NOMO-1 treated with dmso at 0.1 percent for 144 hours (cell line): ENCODE measurements at regions not wholly inside any gene's neighbourhood (a gene's known extent, or its start where the extent isn't known, plus 50 kb on each side); places are given as distances from the start of the nearest gene placed in this dataset.

ENCODE experiments used
- DNase-seq: peaks from one replicate; lab custom pipeline; 2025; ENCODE audit not compliant: unreplicated experiment; lab: John Stamatoyannopoulos, UW

DNA sequence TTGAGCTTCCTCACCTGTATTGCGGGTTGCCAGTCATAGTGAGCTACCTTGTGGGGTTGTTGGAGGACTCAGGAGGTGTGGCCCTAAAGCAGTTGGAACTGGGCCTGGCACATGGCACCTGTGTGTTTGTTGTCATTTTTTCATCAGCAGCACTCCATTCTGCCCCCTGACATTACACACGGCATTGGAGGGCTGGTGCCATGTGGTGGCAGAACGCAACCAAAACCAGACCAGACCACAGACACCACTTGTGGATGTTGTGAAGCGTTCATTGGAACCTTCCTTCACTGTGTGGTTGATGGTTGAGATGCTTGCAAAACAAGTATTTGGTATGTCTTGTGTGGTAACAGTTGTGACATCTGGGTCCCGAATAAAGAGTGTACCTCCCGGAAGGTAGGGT lies 113.2 kb upstream of the ERCC6L2 start:
- no peak for DNase-seq

DNA sequence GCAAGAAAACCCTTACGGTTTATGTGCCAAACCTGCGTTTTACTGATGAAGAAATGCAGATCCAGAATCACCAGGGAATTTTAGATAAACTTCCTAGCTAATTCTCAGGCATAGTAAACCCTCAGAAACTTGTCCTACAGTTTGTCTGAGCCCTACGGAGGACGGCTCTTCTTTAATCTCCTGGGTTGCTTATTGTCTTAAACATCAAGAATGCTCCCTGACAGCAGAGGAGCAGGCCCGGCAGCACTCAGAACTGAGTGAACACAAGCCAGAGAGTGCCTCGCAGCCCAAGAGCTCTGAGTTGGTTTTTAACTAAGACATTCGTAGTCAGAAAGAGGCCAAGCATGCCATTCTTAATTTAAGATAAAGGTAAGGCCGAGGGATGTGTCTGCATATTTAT lies 114.7 kb upstream of the ERCC6L2 start:
- DNase-seq, result no peak

GRCh38 chr9:95757439-95757838 lies 118.1 kb upstream of the ERCC6L2 start:
- no peak for DNase-seq

- no peak for DNase-seq
These were observed 118.5 kb upstream of the ERCC6L2 start for GRCh38 chr9:95756986-95757385.

GRCh38 chr9:95756101-95756500 lies 119.4 kb upstream of the ERCC6L2 start:
- DNase-seq, result no peak

GRCh38 chr9:95755421-95755730 lies 120.1 kb upstream of the ERCC6L2 start:
- no peak for DNase-seq

- DNase-seq, result no peak
These were observed 120.7 kb upstream of the ERCC6L2 start for GRCh38 chr9:95754533-95755420.

GRCh38 chr9:95753762-95754465 lies 121.6 kb upstream of the ERCC6L2 start:
- DNase-seq, result no peak

GRCh38 chr9:95752129-95752731 lies 123.3 kb upstream of the ERCC6L2 start:
- DNase-seq, result no peak

DNA sequence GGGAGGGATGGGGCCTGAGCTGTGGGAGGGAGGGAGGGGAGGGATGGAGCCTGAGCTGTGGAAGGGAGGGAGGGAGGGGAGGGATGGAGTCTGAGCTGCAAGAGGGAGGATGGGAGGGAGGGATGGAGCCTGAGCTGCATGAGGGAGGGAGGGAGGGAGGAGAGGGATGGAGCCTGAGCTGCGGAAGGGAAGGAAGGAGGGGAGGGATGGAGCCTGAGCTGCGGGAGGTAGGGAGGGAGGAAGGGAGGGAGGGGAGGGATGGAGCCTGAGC lies 124.0 kb upstream of the ERCC6L2 start:
- DNase-seq, result no peak

DNA sequence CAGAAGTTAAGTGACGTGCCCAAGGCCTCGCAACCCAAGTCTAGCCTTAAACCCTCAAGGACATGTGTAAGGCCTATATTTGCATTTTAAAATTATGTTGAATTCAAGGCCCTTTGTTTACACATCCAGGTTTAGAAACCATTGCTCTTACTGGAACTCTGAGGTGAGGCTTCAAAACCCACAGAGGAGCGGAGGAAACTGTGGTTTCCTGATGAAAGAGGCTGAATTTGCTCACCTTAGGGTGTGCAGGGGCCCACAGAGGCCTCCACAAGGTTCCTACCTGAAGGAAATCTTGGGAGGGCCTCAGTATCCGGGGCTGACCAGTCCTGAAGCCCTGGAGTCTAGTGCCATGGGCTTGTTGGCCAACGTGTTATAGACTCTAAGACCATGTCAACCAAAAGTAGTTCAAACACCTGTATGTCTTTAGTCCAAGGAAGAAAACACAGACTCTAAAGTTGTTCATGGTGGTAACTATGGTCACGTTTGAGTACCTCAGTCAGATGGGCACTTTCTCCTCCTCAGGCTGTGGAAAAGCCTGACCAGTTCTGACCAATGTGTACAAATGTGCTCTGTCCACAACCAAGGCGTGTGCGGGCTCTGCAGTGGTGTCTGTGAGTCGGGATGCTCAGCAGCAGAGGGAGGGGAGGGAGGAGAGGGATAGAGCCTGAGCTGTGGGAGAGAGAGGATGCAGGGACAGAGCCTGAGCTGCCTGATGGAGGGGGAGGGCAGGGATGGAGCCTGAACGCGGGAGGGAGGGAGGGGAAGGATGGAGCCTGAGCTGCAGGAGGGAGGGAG lies 124.6 kb upstream of the ERCC6L2 start:
- DNase-seq, result no peak

GRCh38 chr9:95749493-95749892 lies 126.0 kb upstream of the ERCC6L2 start:
- no peak for DNase-seq

DNA sequence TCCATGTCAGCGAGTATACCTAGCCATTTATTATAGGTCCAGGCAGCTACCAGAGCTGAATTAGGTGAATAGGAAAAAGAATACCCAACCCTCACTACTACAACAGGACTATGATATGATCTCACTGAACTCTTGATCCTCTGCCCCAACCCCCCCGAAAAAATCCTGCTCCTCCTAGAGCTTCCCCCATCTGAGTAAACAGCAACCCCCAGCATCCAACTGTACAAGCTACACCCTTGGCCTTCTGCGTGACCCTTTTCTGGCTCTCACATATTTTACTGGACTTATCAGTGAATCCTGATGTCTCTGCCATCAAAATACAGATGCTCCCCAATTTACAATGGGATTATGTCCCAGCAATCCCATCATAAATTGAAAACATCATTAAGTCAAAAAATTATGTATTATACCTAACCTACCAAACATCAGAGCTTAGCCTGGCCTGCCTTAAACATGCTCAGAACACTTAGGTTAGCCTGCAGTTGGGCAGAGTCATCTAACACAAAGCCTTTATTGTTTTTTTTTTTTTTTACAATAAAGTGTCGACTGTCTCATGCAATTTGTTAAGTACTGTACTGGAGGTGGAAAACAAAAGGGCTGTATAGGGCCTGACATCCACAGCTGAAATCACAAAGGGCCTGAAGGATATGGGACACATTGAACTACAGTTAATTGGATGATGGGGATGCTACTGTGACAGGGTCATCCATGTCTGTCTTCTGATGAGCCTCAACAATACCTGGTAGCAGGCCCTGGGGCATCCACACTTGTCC lies 128.9 kb upstream of the ERCC6L2 start:
- no peak for DNase-seq

DNA sequence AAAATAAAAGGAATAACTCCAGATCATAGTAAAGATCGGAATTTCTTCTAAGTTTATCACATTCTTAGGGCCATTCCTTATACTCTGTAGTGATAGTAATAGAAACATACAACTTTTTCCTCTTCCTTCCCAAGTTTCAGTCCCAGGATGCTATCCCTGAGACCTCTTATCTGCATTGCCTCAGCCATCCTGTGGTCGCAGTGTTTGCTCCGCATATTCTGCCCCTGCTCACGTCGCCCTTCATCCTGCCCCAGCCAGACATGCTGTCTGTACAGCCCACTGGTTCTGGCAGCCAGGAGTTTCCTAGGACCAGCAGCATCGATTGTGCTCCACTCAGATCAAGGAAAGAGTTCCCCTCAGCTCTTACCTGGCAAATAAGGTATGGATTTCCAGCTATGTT lies 132.7 kb upstream of the ERCC6L2 start:
- no peak for DNase-seq

GRCh38 chr9:95741631-95742030 lies 133.9 kb upstream of the ERCC6L2 start:
- no peak for DNase-seq

DNA sequence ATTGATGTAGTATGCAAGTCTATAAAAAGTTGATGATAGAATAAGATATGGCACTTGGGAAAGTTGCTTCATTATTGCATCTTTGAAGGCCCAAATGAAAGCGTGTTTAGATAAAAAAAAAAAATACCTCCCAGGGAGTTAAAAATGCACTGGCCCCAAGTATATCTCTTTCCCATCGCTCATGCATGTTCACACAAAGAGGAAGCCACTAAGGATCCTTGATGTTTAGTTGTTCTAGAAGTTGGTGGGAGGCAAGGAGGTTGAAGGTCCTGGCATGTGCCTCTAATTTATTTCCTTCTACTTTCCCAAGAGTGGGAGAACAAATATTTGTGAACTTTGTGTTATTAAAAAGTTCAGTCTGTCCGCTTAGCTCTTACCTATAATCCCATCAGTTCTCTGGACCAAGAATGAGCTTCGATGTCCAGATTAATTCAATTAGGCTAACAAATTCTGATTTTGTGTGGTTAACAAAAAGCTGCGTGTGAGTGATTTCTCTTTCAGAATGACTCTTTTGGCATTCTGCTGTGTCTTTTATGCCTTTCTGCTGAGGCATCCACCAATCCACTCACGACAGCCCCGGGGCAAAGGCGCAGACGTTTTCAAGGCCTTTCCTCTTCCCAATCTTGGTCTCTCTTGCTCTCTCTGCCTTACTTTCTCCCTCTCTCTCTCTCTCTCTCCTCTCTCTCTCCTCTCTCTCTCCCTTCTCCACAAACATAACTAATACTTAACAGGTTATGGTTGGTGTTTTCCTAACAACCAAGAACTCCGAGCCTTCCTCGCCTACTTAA lies 135.1 kb upstream of the ERCC6L2 start:
- DNase-seq, result no peak

GRCh38 chr9:95738438-95738837 lies 137.1 kb upstream of the ERCC6L2 start:
- no peak for DNase-seq

GRCh38 chr9:95736891-95737522 lies 138.5 kb upstream of the ERCC6L2 start:
- no peak for DNase-seq

DNA sequence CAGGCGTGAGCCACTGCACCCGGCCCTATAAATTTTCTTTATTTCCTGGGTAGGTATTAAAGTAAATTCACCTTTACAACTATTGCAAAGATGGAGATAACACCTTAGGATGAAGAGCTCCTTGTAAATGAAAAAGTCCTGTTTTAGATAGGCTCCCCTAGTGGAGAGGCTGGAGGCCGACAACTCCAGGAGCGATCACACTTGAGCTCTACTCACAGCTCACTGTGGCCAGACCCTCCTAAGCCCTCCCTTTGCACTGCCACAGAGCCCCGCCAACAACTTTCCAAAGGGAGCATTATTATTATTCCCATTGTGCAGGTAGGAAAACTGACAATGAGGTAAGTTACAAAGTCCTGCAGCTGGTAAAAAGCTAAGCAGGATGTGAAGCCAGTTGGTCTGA lies 139.1 kb upstream of the ERCC6L2 start:
- no peak for DNase-seq

- DNase-seq, result no peak
These were observed 139.8 kb upstream of the ERCC6L2 start for GRCh38 chr9:95735701-95736100.
